LNCAP (cell line): ENCODE measurements at regions not wholly inside any gene's neighbourhood (a gene's known extent, or its start where the extent isn't known, plus 50 kb on each side); places are given as distances from the start of the nearest gene placed in this dataset.

Source experiments
- CTCF ChIP-seq: fragments of 450-650 bp; IDR thresholded peaks from 2 replicates; pipeline ENCODE4 v1.5.1; 2017; ENCODE audit warnings: mild to moderate bottlenecking

GRCh38 chr18:40917056-40917455 is 1038.0 kb upstream of the PIK3C3 start:
- TF ChIP-seq CTCF = no peak

GRCh38 chr18:40915724-40916123 is 1039.3 kb upstream of the PIK3C3 start:
- no peak for TF ChIP-seq CTCF

DNA sequence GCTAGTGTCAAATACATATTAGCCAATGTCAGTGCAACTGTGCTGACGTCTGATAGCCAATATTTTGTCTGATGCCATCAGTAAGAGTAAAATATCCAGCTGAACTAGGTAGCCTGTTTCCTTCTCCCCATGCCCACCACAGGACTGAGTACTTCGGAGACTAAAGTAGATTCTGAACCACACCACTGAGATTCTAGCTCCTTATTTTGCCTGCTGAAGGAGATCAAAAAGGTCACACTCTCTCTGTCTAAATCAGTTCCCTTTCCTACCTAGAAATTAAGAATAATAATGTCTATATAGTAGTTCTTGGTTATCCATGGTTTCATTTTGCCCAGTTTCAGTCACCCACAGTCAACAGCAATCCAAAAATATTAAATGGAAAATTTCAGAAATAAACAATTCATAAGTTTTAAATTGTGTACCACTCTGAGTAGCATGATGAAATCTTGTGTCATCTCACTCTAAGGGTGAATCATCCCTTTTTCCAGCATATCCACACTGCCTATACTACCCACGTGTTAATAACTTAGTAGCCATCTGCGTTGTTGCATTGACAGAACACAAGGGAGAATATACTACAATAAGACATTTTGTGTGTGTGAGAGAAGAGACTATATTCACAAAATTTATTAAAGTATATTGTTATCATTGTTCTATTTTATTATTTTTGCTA is 1043.3 kb upstream of the PIK3C3 start:
- TF ChIP-seq CTCF = no peak

DNA sequence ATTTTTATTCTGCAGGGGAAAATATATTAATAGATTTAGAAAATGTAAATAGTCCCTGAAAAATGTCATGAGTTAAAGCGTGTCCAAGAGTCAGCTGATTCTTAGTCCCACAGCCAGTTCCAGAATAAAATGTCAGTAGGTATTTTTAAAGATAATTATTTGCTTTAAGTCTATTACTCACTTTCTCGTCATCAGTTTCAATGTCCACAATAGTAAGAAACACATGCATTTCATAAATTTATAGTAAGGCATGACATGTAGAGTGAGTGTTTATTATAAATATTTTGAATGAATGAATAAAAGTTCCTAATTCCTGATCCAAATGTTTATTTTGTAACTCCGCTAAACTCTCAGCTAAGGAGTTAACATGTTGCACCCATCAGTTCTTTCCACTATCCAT is 1044.0 kb upstream of the PIK3C3 start:
- no peak for TF ChIP-seq CTCF

DNA sequence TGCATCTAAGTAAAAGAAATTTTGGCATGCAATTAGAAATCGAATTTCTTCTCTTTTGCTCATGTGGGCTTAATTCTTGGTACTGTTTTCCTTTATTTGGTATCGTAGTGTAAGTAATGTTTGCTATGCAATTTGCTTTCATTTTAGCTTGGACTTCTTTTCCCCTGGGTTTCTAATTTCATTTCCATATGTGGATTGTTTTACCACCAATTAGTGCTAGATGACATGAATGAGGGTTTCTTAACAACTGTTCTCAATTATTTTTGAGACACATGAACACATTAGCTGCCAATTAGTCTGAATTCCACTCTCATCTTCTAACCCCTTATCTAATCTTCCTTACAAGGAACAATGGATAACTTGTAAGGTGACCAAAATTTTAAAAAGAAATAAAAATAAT is 1047.2 kb upstream of the PIK3C3 start:
- no peak for TF ChIP-seq CTCF

DNA sequence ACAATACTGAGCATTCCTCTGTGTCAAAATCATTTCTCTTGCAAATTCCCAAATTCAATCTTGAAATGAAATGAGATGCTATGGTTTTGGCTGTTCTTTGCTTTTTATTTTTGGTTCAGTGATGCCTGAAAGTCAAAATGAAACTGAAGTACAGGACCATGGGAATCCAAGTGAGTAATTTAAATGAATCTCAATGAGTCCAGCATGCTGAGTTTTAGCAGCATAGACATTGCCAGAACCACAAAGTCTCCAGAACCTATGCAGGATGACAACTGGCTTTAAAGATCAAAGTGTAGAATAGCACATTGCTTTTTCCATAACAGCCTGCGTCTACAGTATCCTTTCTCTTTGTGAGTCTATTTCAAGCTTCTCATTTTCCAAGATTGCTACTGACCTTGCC is 1050.7 kb upstream of the PIK3C3 start:
- TF ChIP-seq CTCF = no peak

GRCh38 chr18:40902436-40902835 is 1052.6 kb upstream of the PIK3C3 start:
- no peak for TF ChIP-seq CTCF

GRCh38 chr18:40897884-40898283 is 1057.2 kb upstream of the PIK3C3 start:
- TF ChIP-seq CTCF = no peak
